GF-D8 (cell line): ENCODE measurements at regions not wholly inside any gene's neighbourhood (a gene's known extent, or its start where the extent isn't known, plus 50 kb on each side); places are given as distances from the start of the nearest gene placed in this dataset.

Source experiments
- DNase-seq: peaks from one replicate; lab custom pipeline; 2025; lab: John Stamatoyannopoulos, UW

DNA sequence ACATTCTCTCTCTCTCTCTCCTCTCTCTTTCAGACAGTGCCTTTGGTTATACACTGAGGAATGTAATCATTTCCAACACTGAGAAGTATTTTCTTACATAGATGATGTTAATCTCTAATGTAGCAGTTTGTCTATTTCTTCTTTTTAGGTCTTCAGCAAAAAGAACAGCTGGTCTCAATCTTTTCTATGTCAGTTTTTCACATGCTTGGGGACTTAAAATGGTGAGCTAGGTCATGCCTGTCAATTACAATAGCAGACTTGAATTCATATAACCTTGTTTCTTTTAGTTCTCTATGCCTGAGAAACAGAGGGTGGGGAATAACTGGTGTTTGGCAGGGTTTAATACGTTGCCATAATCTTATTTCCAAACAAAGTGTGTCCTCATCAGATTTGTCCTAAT, 786.2 kb downstream of the SQOR start:
- no peak for DNase-seq

GRCh38 chr15:46441294-46442062, 806.6 kb downstream of the SQOR start:
- DNase-seq: no peak

DNA sequence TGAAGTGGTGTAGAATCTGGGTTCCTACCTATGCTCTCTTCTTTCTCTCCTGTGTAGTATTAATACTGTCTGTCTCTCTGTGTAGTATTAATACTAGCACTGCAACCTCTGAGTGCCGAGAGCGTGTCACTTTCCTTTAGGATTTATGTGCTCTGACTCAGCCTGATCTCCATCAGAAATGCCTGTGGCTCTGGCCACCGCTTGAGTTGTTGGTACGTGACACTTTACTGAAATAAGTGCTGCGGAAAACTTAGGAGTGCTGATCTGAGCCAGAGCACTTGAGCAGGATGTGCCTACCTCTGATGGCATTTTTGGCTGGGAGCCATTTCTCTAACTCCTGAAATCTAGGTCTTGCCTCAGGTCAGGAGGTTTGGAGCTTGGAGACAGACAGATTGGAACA, 807.4 kb downstream of the SQOR start:
- no peak for DNase-seq

DNA sequence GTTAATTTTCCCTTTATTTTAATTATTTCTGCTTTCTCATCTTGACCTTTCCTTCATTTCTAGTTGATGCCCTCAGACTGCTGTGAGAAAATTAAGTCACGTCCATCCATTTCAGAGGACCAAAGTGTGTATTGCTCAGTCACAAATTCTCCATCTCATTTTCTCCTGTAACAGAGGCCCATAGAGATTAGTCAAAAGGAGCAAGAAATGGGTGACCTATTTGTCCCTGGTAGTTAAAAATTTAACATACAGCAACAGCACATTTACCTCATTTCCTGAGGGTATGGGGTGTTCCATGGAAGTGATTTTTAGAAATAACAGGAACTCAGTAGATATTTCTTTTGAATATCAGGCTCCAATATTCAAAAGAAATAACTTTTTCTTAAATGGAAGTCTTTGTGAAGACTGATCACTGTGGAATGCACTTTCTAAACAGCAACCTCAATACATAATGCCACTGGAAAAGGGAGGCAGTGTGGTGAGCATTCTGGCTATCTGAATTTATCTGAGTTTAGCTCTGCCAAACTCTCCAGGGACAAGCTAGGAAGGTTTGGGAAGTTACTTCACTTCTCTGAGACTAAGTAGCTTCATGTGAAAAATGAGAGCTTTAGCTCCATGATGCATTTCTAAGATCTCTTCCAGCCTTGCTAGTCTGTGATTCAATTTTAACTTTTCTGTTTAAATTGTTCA, 808.2 kb downstream of the SQOR start:
- DNase-seq: no peak

DNA sequence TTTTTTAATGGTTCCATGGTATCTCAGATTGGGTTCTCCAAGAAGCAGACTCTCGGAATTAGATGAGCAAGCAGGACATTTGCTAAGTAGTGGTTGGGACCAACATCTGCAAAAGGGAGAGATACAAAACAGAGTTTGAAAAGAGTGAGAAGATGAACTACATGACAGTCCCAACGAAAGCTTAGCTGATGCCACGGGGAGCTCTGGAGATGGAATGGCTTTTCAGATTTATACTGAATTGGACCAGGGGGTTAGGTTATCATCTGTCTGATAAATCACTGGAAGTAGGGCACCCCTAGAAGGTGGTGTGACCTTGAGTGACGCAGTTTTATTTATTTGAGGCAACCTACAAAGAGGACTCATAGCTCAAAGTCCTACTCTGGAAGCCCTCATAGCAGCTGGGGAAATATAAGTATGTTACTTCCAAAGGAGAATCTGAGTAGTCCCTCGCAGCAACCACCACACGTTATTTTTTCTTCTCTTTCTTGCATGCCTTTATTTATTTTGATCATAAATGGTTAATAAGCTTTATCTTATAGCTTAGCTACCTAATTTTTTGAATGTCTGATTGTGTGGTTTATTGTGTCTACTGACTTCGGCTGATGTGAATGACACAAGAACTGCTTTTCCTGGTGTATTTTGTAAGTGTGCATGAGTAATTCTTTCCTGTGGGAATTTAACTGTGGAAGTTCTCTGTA, 815.4 kb downstream of the SQOR start:
- DNase-seq: no peak

DNA sequence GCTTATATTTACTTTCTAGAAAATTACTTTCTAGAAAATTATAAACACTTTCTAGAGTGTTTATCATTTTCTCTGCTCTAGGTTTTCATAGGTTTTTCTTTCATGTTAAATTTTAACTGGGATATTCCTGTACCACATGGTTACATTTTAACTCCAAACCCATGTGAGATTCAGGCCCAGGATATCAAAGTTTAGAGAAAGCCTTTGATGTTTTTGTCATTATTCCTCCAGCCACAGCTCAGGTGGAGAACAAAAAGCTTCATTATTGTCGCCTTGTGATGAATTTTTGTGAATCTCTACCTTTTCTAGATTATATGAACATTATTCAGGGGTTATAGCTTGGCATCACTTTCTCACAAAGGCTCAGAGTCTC, 816.0 kb downstream of the SQOR start:
- DNase-seq: no peak

DNA sequence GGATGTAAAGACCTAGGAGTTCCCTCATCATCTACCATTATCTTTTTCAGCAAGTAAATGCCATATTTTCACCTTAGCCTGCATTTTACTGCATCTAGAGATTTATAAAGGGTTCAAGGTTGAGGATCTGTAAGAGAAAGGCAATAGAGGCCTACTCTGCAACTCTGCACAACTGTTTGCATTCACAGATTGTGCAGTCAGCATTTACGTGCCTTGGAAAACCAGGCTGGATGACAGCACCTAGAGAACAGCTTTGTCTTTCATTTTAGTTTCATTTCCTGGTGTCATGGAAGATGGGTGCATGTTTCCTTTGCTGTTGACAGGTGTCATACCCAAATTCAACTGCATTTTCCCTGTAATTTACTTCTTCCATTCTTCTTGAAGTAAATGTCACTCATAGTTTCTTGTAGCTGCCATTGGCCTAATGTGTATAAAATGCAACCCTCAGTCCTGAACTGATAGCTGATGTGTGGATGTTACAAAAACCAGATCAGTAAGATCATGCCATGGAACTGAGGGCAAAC, 817.5 kb downstream of the SQOR start:
- no peak for DNase-seq

- no peak for DNase-seq
These were observed 821.6 kb downstream of the SQOR start for GRCh38 chr15:46456456-46456855.

DNA sequence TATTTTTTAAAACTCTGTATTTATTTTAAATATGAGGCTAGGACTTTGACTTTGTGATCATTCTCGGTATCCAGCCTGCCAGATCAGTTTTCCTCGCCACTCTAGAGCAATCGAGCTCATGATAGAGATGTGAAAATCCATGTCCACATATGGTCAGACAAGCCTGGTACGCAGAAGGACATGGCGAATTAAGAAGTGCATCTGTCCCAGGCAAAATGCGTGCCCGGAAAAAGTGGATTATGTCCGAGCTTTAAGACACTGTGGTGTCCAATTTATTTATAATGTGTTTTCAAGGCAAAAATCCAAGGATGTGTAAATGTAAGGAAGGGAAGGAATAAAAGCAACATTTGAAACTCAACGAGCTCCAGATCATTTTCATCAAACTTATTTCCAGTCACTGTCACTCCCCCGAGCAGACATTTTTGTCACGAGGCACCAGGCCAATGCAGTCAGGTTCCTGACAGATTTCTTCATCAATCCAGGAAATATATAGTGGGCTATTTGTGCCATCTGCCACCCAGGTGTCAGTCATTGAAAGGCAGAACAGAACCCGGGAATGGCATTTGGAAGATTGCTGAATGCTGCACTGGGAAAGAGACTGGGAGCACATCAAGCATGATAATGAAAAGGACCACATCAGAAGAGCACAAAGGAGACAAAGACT, 825.7 kb downstream of the SQOR start:
- DNase-seq: no peak

- no peak for DNase-seq
These were observed 826.6 kb downstream of the SQOR start for GRCh38 chr15:46461416-46461815.

DNA sequence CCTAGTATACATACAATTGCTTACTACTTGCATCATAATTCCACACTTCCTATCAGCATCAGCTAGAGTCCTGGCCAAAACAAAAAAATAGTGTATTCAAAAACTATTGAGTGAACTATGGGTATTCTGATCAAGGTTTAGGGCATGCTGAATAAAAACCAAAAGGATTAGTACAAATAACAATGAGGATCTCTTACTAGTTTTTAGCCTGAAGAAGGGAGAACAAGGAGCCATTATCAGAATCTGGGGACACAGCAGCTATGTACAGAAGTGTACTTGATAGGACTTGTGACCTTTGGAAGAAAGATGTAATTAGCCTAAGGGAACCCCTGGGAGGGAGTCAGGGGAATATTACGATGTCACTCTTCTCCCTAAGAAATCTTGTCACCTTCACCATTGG, 832.2 kb downstream of the SQOR start:
- no peak for DNase-seq

DNA sequence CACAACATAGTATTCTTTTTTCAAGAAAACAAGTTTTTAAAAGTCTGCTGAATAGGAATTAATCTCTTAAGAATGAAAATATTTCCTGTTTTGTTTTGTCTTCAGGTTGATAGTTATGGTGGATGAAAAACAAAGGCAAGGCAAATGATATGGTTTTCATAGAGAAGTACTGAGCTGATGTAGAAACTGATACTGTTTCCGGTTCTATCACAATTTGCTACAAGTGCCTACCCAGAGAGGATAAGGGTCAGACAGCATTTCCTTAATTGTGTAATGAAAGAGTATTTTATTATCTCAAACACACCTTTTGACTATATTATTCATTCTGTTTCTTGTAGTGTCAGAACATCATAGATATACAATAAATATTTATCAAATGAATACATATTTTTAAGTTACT, 836.3 kb downstream of the SQOR start:
- no peak for DNase-seq

GRCh38 chr15:46489276-46489675, 854.4 kb downstream of the SQOR start:
- no peak for DNase-seq

GRCh38 chr15:46496491-46497115, 861.8 kb downstream of the SQOR start:
- no peak for DNase-seq

GRCh38 chr15:46502667-46503066, 867.8 kb downstream of the SQOR start:
- DNase-seq: no peak

DNA sequence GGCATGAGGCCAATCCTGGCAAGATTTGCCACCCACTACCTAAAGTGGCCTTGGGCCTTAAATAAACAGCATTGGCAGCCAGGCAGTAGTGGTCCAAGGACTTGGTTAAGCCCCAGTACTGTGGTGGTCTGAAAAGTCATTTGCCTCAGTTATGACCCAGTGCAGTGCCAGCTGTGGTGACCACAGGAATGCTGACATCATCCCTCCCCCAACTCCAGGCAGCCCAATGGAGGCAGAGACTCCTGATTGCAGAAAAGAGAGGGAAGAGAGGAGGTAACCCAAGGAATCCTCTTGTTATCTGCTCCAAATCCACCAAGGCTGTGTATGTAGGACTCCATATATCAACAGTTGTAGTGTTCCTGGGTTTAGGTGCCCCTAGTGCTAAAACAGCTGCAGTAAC, 883.6 kb downstream of the SQOR start:
- no peak for DNase-seq

- no peak for DNase-seq
These were observed 888.9 kb downstream of the SQOR start for GRCh38 chr15:46523701-46524100.

- no peak for DNase-seq
These were observed 891.3 kb downstream of the SQOR start for GRCh38 chr15:46525984-46526725.

DNA sequence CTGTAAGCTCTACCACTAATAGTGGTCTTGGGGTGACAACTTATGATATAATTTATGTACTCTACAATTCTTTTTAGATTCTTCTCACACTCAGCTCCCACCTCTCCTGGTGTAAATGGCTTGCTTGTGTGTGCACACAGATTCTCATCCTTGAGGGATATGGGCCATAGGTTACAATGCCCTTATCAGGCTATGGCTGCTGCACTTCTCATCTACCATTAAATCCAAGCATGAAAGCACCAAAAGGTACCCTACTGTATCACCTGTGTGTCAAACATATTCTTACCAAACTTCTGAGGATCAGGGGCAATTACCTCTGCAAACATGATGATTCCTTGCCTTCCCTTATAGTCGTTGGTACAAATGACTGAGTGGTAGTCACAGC, 891.9 kb downstream of the SQOR start:
- DNase-seq: no peak

DNA sequence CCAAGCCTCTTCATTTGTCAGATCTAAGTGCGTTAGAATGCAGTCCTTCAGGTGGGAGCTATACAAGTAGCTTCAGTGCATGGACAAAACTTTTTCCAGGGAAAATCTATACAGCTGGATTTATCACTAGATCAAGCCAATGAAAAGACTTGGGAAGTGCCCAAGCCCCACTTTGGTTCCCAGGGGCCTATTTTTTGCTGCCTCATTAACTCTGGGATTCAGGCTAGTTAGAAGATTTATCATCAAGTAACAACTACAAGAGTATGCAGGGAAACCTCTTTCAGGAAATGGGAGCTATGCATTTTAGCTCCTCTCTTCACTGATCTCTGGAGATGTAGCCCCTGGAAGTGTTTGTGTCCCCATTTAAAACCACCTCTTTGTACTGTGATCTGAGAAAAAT, 908.8 kb downstream of the SQOR start:
- no peak for DNase-seq

- no peak for DNase-seq
These were observed 914.2 kb downstream of the SQOR start for GRCh38 chr15:46548989-46549388.
